ENCODE measurements at regions not wholly inside any gene's neighbourhood (a gene's known extent, or its start where the extent isn't known, plus 50 kb on each side); places are given as distances from the start of the nearest gene placed in this dataset.

GRCh38 chr6:83770910-83771309, 62.0 kb upstream of the SNAP91 start:
- intact Hi-C loops (cut with micrococcal nuclease) (no loop called here), dilution Hi-C loops (cut with HindIII; ENCODE audit: low sequenced_read_pairs, unreplicated experiment) (no loop called here), in situ Hi-C loops (cut with MboI; ENCODE audit: low sequenced_read_pairs) (no loop called here)
- H3K56ac ChIP-seq (ENCODE audit: extremely low read depth, insufficient read depth, low read length), result no peak overlapping the region
- no peak overlapping the region for H3K23ac ChIP-seq (ENCODE audit: low read depth, low read length)
- H2AFZ ChIP-seq (replicated peaks; ENCODE audit: low read length, poor library complexity), result no peak overlapping the region
- no peak overlapping the region for H3K9ac ChIP-seq (ENCODE audit: low read depth, low read length)
- H3K4me3 ChIP-seq (ENCODE audit: insufficient read depth, low read depth, low read length), result no peak overlapping the region
- CTCF ChIA-PET, result no interaction called here
- no peaks in the 10 kb centered on the region for H3K36me3 ChIP-seq (ENCODE audit: control insufficient read depth, insufficient read depth, low read length)
- ATAC-seq (ENCODE audit: low read depth), result no peak
- H3K4me1 ChIP-seq (ENCODE audit: control insufficient read depth, insufficient read depth, low read length), result no peaks in the 10 kb centered on the region
- H3K4ac ChIP-seq (ENCODE audit: low read depth, low read length), result no peak overlapping the region
- H3K14ac ChIP-seq (replicated peaks; ENCODE audit: low read depth, low read length), result no peak overlapping the region
- DNase-seq, result no peak
- no peak overlapping the region for H4K8ac ChIP-seq (ENCODE audit: low read depth in 2 of 2, low read length in 2 of 2)
- H2AK9ac ChIP-seq (replicated peaks; ENCODE audit: low read depth, low read length, poor library complexity), result no peak overlapping the region
- H4K20me1 ChIP-seq (ENCODE audit: insufficient read depth, low read length), result no peaks in the 10 kb centered on the region
- H3K4me2 ChIP-seq (ENCODE audit: low read depth, low read length), result no peak overlapping the region
- H2BK20ac ChIP-seq (ENCODE audit: low read depth, low read length), result no peak overlapping the region
- H3K9me3 ChIP-seq (ENCODE audit: control insufficient read depth, insufficient read depth, low read length), result no peaks in the 10 kb centered on the region
- TF ChIP-seq RCOR1 (IDR thresholded peaks at IDR 0.05; ENCODE audit: insufficient replicate concordance, low read length) (no peak), SMC3 (IDR thresholded peaks at IDR 0.05; ENCODE audit: low read depth, low read length) (no peak), CEBPB (IDR thresholded peaks at IDR 0.05; ENCODE audit: low read depth, low read length) (no peak), USF2 (IDR thresholded peaks at IDR 0.05; ENCODE audit: low read depth, low read length) (no peak), NFE2L2 (IDR thresholded peaks at IDR 0.05; ENCODE audit: low read depth, low read length) (no peak), ELK1 (IDR thresholded peaks at IDR 0.05; ENCODE audit: borderline replicate concordance, low read depth, low read length) (no peak), MXI1 (IDR thresholded peaks at IDR 0.05; ENCODE audit: borderline replicate concordance, low read depth, low read length) (no peak), RFX5 (IDR thresholded peaks at IDR 0.05; ENCODE audit: low read depth, low read length) (no peak), RAD21 (IDR thresholded peaks at IDR 0.05; ENCODE audit: low read length) (no peak)
- no peak overlapping the region for H2BK120ac ChIP-seq (ENCODE audit: low read depth, low read length)
- H2AK5ac ChIP-seq (ENCODE audit: low read depth, low read length), result no peak overlapping the region
- POLR2A ChIA-PET (ENCODE audit: unreplicated experiment), result no interaction called here
- H3K18ac ChIP-seq (ENCODE audit: low read depth, low read length), result no peak overlapping the region
- no peak overlapping the region for H2BK15ac ChIP-seq (ENCODE audit: low read depth, low read length)
- no TSS peak for BruUV-seq (replicated peaks)
- H4K91ac ChIP-seq (ENCODE audit: insufficient read depth, low read depth, low read length), result no peak overlapping the region
- H3K27me3 ChIP-seq (ENCODE audit: control insufficient read depth, insufficient read depth, low read length), result no peaks in the 10 kb centered on the region
- no peak overlapping the region for H2BK5ac ChIP-seq (ENCODE audit: low read depth, low read length, poor library complexity, severe bottlenecking)
- H4K5ac ChIP-seq (ENCODE audit: low read depth, low read length), result no peak overlapping the region
- H3K79me1 ChIP-seq (ENCODE audit: low read depth in 1 of 2, low read length in 2 of 2), result no peaks in the 10 kb centered on the region
- no peak overlapping the region for H3K27ac ChIP-seq (ENCODE audit: insufficient read depth, low read length)
- H3K9me1 ChIP-seq (ENCODE audit: insufficient read depth, low read length), result no peaks in the 10 kb centered on the region

All from IMR-90 (cell line).